SKM-1 (cell line): ENCODE measurements at regions not wholly inside any gene's neighbourhood (a gene's known extent, or its start where the extent isn't known, plus 50 kb on each side); places are given as distances from the start of the nearest gene placed in this dataset.
"Not testable (repeated sequence)": the region's sequence is repeated elsewhere in the genome, so short reads cannot be mapped to it uniquely, and the experiment has no call there.

Experiments
- DNase-seq: peaks from one replicate; lab custom pipeline; 2025; ENCODE audit not compliant: unreplicated experiment; lab: John Stamatoyannopoulos, UW

- DNase-seq: no peak
These were observed 150.9 kb upstream of the TRIM24 start for GRCh38 chr7:138309186-138309585.

- no peak for DNase-seq
These were observed 146.3 kb upstream of the TRIM24 start for GRCh38 chr7:138313829-138314178.

GRCh38 chr7:138316421-138317043 is 143.5 kb upstream of the TRIM24 start:
- no peak for DNase-seq

GRCh38 chr7:138317044-138317596 is 142.9 kb upstream of the TRIM24 start:
- no peak for DNase-seq

- DNase-seq: no peak
These were observed 135.1 kb upstream of the TRIM24 start for GRCh38 chr7:138324941-138325340.

- no peak for DNase-seq
These were observed 134.6 kb upstream of the TRIM24 start for GRCh38 chr7:138325434-138325833.

- DNase-seq: no peak
These were observed 131.8 kb upstream of the TRIM24 start for GRCh38 chr7:138328215-138328614.

- not testable (repeated sequence) for DNase-seq
These were observed 127.2 kb upstream of the TRIM24 start for GRCh38 chr7:138332850-138333249.

- DNase-seq: no peak
These were observed 121.7 kb upstream of the TRIM24 start for GRCh38 chr7:138338361-138338760.

GRCh38 chr7:138339229-138339628 is 120.8 kb upstream of the TRIM24 start:
- DNase-seq: not testable (repeated sequence)

- DNase-seq: no peak
These were observed 117.1 kb upstream of the TRIM24 start for GRCh38 chr7:138342990-138343389.

GRCh38 chr7:138345567-138345966 is 114.5 kb upstream of the TRIM24 start:
- no peak for DNase-seq

- no peak for DNase-seq
These were observed 113.1 kb upstream of the TRIM24 start for GRCh38 chr7:138346975-138347374.

- no peak for DNase-seq
These were observed 110.0 kb upstream of the TRIM24 start for GRCh38 chr7:138349841-138350700.

- DNase-seq: no peak
These were observed 109.2 kb upstream of the TRIM24 start for GRCh38 chr7:138350701-138351357.

GRCh38 chr7:138352570-138353461 is 107.2 kb upstream of the TRIM24 start:
- no peak for DNase-seq

GRCh38 chr7:138354066-138354465 is 106.0 kb upstream of the TRIM24 start:
- DNase-seq: no peak

GRCh38 chr7:138355254-138355653 is 104.8 kb upstream of the TRIM24 start:
- DNase-seq: no peak

GRCh38 chr7:138358850-138359341 is 101.2 kb upstream of the TRIM24 start:
- DNase-seq: no peak

GRCh38 chr7:138359870-138360559 is 100.0 kb upstream of the TRIM24 start:
- DNase-seq: no peak
